GM19351 (cell line): ENCODE measurements at regions not wholly inside any gene's neighbourhood (a gene's known extent, or its start where the extent isn't known, plus 50 kb on each side); places are given as distances from the start of the nearest gene placed in this dataset.

Experiments used
- ATAC-seq: cut with Tn5 transposase; IDR thresholded peaks from one replicate; pipeline ENCODE4 v1.9.1; 2021; ENCODE audit warnings: mild to moderate bottlenecking, moderate library complexity; ENCODE audit not compliant: unreplicated experiment

DNA sequence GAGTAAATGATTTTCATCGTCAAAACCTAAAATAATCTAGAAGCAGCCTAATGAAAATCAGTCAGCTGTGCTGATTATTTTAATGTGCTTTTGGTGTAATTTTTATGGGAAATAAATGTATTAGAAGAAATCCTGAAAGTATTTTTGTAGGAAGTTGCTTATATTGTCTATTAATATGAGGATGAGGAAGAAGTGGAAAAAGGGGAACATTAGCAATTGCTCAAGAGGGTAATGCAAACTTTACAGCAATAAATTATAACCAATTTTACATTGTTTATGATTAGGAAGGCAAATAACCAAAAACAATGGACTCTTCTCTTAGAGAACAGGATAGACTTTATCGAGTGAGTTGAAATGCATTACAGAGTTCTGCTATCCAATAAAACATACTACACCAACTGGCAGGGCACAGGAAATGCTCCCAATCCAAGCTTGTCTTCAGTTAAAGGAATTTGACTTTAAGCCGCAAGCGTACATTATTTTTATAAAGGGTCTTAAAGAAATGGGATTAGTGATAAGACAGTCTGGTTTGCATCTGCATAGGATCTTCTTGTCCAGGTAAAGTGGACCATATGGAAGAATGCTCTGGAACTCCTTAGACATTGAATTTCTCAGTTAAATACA, 374.8 kb downstream of the PDGFC start:
- ATAC-seq, result no peak

GRCh38 chr4:156596026-156596425, 375.6 kb downstream of the PDGFC start:
- ATAC-seq, result no peak

GRCh38 chr4:156595041-156595440, 376.6 kb downstream of the PDGFC start:
- no peak for ATAC-seq

- ATAC-seq, result no peak
These were observed 377.0 kb downstream of the PDGFC start for GRCh38 chr4:156594624-156595023.

- ATAC-seq, result no peak
These were observed 378.1 kb downstream of the PDGFC start for GRCh38 chr4:156593464-156593863.

- ATAC-seq, result no peak
These were observed 379.9 kb downstream of the PDGFC start for GRCh38 chr4:156591679-156592078.

DNA sequence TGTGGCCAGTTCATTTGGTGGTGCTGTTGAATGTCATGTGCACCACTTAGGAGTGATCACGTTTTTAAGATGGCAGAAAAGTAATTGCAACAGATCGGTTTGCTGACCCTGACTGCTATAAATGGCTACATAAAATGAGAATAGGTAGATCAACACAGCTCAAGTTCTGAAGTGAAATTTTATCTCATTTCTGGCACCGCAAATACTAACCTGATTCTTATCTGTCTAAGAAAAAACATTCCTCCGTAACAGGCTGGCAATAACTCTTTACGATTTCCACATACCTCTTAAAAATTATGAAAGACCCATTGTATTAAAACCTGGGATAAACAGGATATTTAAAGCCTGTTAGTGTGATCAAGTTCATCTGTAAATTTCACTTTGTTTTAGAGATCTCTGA, 387.5 kb downstream of the PDGFC start:
- ATAC-seq, result no peak

- ATAC-seq, result no peak
These were observed 388.3 kb downstream of the PDGFC start for GRCh38 chr4:156583265-156583664.

DNA sequence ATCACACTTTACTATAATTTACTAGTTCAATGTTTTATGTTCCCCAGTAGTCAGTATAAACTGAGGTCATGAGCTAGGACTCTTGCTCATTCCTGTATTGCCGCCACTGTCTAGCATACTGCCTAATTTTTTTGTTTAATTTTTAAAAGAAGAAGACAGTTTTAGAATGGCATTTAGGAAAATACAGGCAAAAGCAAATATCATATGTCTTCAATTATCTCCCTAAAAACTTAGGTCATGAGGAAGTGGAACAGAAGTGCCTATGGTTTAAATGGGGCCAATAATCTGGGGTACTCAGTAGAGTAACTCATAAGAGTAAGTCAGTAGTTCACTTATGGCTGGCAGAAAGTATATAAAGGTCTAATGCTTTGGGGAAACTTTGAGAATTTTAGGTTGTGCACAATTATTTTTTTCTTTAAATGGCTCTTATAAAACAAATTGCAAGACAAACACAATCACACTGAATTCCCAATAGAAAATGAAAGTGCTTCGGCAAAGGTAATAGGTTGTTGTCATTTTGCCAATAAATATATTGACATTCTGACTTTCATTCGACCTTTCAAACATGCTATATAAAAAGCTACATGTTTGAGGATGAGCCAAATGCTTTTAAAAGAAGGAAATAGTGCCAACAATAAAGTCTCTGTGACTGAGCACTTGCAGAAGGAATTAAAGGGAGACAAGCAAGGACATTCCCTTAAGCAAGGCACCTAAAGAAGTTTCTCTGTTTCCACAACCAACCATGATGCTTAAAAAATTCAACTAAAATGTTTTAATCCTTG, 390.1 kb downstream of the PDGFC start:
- no peak for ATAC-seq

GRCh38 chr4:156578713-156579112, 392.9 kb downstream of the PDGFC start:
- no peak for ATAC-seq

- ATAC-seq, result no peak
These were observed 393.6 kb downstream of the PDGFC start for GRCh38 chr4:156578005-156578404.

GRCh38 chr4:156576946-156577345, 394.7 kb downstream of the PDGFC start:
- ATAC-seq, result no peak

DNA sequence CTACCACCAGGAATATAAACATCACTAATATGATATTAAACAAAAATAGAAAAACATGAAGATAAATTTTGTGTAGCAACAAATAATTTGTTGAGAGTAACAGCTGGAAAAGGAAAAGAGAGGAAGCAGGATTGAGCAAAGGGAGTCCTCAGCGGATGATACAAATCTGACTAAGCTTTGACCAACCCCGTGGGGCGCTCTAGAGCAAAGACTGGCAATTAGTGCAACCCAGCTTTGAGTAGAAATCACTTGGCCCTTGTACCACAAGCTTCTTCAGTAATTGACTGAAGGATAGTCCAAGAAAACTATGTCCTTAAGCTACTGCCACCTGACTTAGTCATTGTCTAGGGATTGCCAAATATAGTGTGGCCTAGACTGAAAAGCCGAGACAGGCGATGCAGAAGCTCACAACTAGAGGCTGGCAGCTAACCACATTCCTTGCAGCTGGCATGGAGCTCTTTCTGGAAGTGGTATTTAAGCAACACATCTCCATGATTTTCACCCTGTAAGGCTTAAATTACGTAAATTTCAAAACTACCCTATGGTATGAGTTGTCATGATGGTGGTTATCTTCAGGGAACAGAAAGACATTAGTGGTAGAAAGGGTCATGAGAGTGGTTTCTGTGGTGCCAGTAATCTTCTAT, 396.0 kb downstream of the PDGFC start:
- no peak for ATAC-seq

DNA sequence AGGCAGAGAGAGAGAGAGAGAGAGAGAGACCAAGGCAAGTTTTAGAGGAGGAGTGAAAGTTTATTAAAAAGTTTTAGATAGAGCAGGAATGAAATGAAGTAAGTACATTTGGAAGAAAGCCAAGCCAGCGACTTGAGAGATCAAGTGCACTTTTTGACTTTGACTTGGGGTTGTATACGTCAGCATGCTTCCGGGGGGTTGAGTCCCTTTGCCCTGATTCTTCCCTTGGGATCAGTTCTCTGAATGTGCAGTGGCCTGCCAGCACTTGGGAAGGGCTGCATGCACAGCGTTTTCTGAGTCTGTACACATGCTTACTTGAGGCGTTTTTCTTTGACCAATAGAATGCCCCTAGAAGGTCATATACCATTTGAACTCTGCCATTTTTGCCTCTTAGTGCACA, 400.5 kb downstream of the PDGFC start:
- no peak for ATAC-seq

DNA sequence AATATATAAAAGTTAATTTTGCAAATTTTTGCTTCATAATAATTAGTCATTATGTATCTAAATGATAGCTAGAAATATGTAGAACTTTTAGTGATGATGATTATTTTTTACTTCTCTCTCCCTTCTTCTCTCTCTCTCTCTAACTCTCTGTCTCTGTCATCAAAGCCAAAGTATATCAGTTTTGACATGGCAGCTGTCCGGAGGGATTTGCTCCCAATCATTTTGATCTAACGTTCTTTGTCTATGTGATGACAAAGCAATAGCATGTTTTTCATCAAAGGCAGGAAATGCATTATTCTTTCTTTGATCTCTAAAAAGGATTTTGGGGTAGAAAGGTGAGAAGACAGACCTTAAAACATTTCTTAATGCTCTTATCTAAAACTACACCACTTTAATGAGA, 402.1 kb downstream of the PDGFC start:
- ATAC-seq, result no peak

DNA sequence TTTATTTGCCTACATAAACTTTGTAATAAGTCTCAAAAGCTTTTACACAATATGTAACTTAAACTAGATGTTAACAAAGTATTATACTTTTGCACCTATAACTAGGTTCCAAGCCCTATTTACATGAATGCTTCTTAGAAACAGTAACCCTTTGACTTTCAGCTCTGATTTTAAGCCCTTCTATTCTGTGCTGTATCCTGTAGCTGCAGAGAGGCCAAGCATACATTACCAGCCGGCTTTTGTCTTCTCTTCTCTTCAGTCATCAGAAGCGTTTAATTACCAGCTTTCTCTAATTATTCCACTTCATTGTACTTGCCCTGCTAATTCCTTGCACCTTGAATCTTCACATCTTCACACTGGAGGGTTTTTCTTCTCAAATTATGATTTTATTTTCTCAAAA, 403.1 kb downstream of the PDGFC start:
- no peak for ATAC-seq

DNA sequence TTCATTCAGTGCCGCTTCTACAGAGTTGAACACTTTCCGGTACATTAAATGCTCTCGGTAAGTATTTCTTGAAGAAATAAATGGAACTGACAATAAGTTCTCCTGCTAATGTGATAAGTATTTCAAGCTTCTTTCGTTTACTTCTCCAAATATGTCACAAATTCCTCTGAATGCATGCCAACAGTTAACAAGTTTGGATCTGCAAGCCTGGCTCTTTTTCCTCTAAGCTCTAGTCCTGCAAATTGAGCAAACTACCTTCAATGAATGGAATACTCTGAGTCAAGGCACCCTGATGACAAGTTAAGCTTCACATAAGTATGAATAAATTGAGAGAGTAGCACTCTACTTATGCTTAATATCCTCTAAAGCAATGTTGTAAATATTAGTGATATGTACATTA, 403.6 kb downstream of the PDGFC start:
- no peak for ATAC-seq

DNA sequence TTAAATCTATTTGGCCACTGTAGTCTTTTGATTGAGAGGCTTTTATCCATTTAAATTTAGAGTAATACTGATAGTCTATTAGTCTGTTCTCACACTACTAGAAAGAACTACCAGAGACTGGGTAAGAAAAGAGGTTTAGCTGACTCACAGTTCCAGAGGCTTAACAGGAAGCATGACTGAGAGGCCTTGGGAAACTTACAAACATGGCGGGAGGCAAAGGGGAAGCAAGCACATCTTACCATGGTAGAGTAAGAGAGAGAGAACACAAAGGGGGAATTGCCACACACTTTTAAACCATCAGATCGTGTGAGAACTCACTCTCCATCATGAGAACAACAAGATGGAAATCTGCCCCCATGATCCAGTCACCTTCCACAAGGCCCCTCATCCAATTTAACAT, 410.9 kb downstream of the PDGFC start:
- no peak for ATAC-seq

- ATAC-seq, result no peak
These were observed 412.3 kb downstream of the PDGFC start for GRCh38 chr4:156559346-156559745.

GRCh38 chr4:156558373-156559025, 413.1 kb downstream of the PDGFC start:
- ATAC-seq, result no peak

GRCh38 chr4:156557920-156558319, 413.7 kb downstream of the PDGFC start:
- ATAC-seq, result no peak

DNA sequence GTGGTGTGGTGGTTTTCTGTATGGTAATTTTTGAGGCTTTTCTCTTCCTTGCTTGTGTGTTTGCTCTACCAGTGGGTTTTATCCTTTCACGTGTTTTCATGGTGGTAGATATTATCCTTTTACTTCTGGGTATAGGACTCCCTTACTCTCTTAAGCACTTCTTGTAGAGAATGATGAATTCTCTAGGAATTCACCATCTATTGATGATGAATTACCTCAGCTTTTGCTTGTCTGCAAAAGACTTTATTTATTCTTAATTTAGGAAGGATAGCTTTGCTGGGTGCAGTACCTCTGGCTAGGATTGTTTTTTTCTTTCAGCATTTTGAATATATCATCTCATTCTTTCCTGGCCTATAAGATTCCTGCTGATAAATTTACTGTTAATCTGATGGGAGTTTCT, 415.3 kb downstream of the PDGFC start:
- no peak for ATAC-seq
